ENCODE measurements at regions not wholly inside any gene's neighbourhood (a gene's known extent, or its start where the extent isn't known, plus 50 kb on each side); places are given as distances from the start of the nearest gene placed in this dataset.

GRCh38 chr12:115323223-115323905, 639.4 kb upstream of the TBX3 start:
- TF ChIP-seq CTCF (IDR thresholded peaks at IDR 0.05 in 2 of 3, conservative IDR thresholded peaks at IDR 0.05 in 1 of 3; ENCODE audit: borderline replicate concordance in 1 of 3, insufficient read depth in 1 of 3, low read depth in 2 of 3, low read length in 2 of 3) = no peak
- TF ChIP-seq SP1 (IDR thresholded peaks at IDR 0.05; ENCODE audit: low read depth) = no peak
- no peak for TF ChIP-seq RAD21 (IDR thresholded peaks at IDR 0.05; ENCODE audit: low read depth)
- TF ChIP-seq ELF1 (IDR thresholded peaks at IDR 0.05; ENCODE audit: borderline replicate concordance, low read depth) = no peak
- TF ChIP-seq EGR1 (IDR thresholded peaks at IDR 0.05; ENCODE audit: low read depth) = no peak
- TF ChIP-seq EZH2 (IDR thresholded peaks at IDR 0.05) = no peak
- TF ChIP-seq POLR2A (IDR thresholded peaks at IDR 0.05; ENCODE audit: borderline replicate concordance, extremely low read depth, insufficient read depth, insufficient read length) = no peak
- TF ChIP-seq YY1 (IDR thresholded peaks at IDR 0.05; ENCODE audit: extremely low read depth, insufficient replicate concordance, low read depth, low read length) = no peak
- TF ChIP-seq ZNF274 (IDR thresholded peaks at IDR 0.05; ENCODE audit: low read depth, low read length) = no peak
- TF ChIP-seq POLR2AphosphoS5 (IDR thresholded peaks at IDR 0.05; ENCODE audit: low read depth, low read length) = no peak
- TF ChIP-seq SIN3A (IDR thresholded peaks at IDR 0.05; ENCODE audit: low read depth) = no peak

Measured in HCT116 (cell line).